GM18511 (cell line): ENCODE measurements at regions not wholly inside any gene's neighbourhood (a gene's known extent, or its start where the extent isn't known, plus 50 kb on each side); places are given as distances from the start of the nearest gene placed in this dataset.

ENCODE experiments used
- ATAC-seq: cut with Tn5 transposase; IDR thresholded peaks from one replicate; pipeline ENCODE4 v1.9.1; 2021; ENCODE audit warnings: mild to moderate bottlenecking, moderate library complexity; ENCODE audit not compliant: unreplicated experiment

GRCh38 chr13:44299152-44299943 is 74.3 kb upstream of the SERP2 start:
- ATAC-seq, result no peak

- ATAC-seq, result peak; percentile 95
Observed at GRCh38 chr13:44300895-44301638, 72.6 kb upstream of the SERP2 start.

- no peak for ATAC-seq
Observed at GRCh38 chr13:44301639-44302015, 72.0 kb upstream of the SERP2 start.

- ATAC-seq, result no peak
Observed at GRCh38 chr13:44302233-44302632, 71.4 kb upstream of the SERP2 start.

GRCh38 chr13:44302940-44303575 is 70.6 kb upstream of the SERP2 start:
- ATAC-seq, result no peak

GRCh38 chr13:44303681-44304432 is 69.8 kb upstream of the SERP2 start:
- ATAC-seq, result no peak

- no peak for ATAC-seq
Observed at GRCh38 chr13:44304433-44304725, 69.2 kb upstream of the SERP2 start.

- ATAC-seq, result no peak
Observed at GRCh38 chr13:44305286-44305685, 68.3 kb upstream of the SERP2 start.

- ATAC-seq, result no peak
Observed at GRCh38 chr13:44305917-44306370, 67.7 kb upstream of the SERP2 start.

GRCh38 chr13:44306371-44307192 is 67.0 kb upstream of the SERP2 start:
- ATAC-seq, result no peak

GRCh38 chr13:44307255-44307654 is 66.4 kb upstream of the SERP2 start:
- ATAC-seq, result no peak

GRCh38 chr13:44307844-44308243 is 65.8 kb upstream of the SERP2 start:
- no peak for ATAC-seq

- ATAC-seq, result no peak
Observed at GRCh38 chr13:44308352-44308751, 65.3 kb upstream of the SERP2 start.

GRCh38 chr13:44309794-44310757 is 63.5 kb upstream of the SERP2 start:
- no peak for ATAC-seq

- no peak for ATAC-seq
Observed at GRCh38 chr13:44311011-44311780, 62.4 kb upstream of the SERP2 start.

- no peak for ATAC-seq
Observed at GRCh38 chr13:44312131-44312530, 61.5 kb upstream of the SERP2 start.

- no peak for ATAC-seq
Observed at GRCh38 chr13:44312834-44313551, 60.6 kb upstream of the SERP2 start.

- ATAC-seq, result no peak
Observed at GRCh38 chr13:44313674-44314073, 60.0 kb upstream of the SERP2 start.
